ENCODE measurements at regions not wholly inside any gene's neighbourhood (a gene's known extent, or its start where the extent isn't known, plus 50 kb on each side); places are given as distances from the start of the nearest gene placed in this dataset.

DNA sequence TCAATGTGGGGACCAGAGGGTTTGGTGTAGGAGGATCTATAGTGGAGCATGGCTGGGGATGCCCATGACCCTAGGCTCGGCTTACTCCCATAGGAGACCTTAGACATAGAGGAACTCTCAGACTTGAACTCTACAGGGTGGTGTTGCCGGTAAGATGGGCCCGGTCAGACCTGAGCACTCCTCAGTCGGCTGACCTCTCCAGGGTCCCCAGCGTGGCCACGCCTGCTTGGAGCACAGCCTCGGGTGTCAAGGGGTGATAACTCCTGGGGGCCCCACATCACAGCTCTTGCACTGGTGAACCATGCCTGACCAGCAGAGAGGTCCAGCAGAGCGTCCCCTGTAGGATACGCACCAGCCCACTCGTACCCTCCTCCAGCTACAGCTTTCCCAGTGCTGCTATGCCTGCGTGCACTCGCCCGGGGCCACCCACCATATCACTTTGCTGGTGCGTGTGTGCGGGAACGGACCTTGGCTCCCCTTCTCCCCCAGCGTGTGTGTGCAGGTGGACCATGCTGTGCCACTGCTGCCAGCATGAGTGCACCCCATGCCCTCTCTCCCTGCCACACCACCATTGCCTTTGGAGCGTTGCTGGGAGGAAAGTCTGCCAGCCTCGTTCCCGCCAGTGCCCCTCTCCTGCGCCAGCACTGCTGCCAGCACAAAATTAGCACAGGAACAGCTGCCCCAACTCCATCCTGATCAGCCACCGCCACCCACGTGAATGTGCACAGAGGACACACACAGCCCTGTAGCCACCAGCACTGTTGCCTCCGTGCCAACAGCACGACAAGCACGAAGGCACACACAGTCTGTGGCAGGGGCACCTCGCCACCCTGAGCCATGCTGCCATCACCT, 806.6 kb downstream of the GLUD2 start:
- TF ChIP-seq PTBP1 (IDR thresholded peaks at IDR 0.05; ENCODE audit: low read depth, low read length) (no peak), POLR2A (conservative IDR thresholded peaks at IDR 0.05) (no peak), EP300 (IDR thresholded peaks at IDR 0.05; ENCODE audit: low read length) (no peak), NFIC (IDR thresholded peaks at IDR 0.05) (no peak), SMC3 (conservative IDR thresholded peaks at IDR 0.05; ENCODE audit: insufficient read depth, low read depth, low read length) (no peak), NBN (IDR thresholded peaks at IDR 0.05; ENCODE audit: low read depth) (no peak), HEY1 (CRISPR knock-in tag; IDR thresholded peaks at IDR 0.05; ENCODE audit: borderline replicate concordance) (no peak), ASH1L (IDR thresholded peaks at IDR 0.05; ENCODE audit: borderline replicate concordance, low read depth, partially characterized antibody) (no peak)

All from K562 (cell line).